ENCODE measurements at regions not wholly inside any gene's neighbourhood (a gene's known extent, or its start where the extent isn't known, plus 50 kb on each side); places are given as distances from the start of the nearest gene placed in this dataset.

DNA sequence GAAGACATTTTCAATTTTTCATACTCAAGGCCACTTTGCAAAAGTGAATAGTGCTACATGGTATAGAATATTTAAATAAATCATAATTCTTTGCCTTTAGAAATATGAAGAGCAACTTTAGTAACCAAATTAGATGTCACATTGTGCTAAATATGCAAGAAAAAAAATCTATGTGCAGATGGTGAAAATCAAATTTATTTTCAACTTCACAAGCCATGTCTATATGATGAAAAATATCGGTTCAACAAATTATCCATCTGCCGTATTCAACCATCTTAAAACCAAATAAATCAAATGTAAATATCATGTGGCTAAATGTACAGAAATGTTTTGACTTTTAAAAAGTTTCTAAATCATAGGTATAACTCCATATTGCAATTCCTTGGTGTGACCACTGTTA, 398.2 kb downstream of the PABPC4L start:
- Histone ChIP-seq H3K4me2 (ENCODE audit: insufficient read depth, low read length, poor library complexity, severe bottlenecking) (no peak overlapping the region), H3K4ac (ENCODE audit: low read length) (no peak overlapping the region), H3K27me3 (ENCODE audit: control insufficient read depth in 3 of 3, insufficient read depth in 3 of 3, low read depth in 1 of 3, low read length in 3 of 3) (no peaks in the 10 kb centered on the region), H3K14ac (ENCODE audit: low read length) (no peak overlapping the region), H4K91ac (ENCODE audit: low read depth, low read length, poor library complexity) (no peak overlapping the region), H3K4me3 (ENCODE audit: low read length in 2 of 2) (no peak overlapping the region), H3K23ac (ENCODE audit: low read depth, low read length, poor library complexity) (no peak overlapping the region), H2BK120ac (ENCODE audit: low read depth, low read length) (no peak overlapping the region), H2AFZ (ENCODE audit: low read length) (no peak overlapping the region), H2BK5ac (ENCODE audit: low read length) (no peak overlapping the region), H4K8ac (ENCODE audit: low read depth, low read length) (no peak overlapping the region), H3K18ac (ENCODE audit: low read length) (no peak overlapping the region), H2BK12ac (ENCODE audit: low read length) (no peak overlapping the region), H3K36me3 (replicated peaks in 1 of 2; ENCODE audit: control insufficient read depth in 2 of 2, insufficient read depth in 2 of 2, low read length in 2 of 2) (no peaks in the 10 kb centered on the region), H3K9me3 (replicated peaks in 1 of 2; ENCODE audit: control insufficient read depth in 2 of 2, insufficient read depth in 1 of 2, low read depth in 1 of 2, low read length in 2 of 2) (no peaks in the 10 kb centered on the region), H3K79me1 (ENCODE audit: low read depth, low read length) (no peaks in the 10 kb centered on the region), H2AK5ac (ENCODE audit: low read depth, low read length) (no peak overlapping the region), H3K9ac (ENCODE audit: low read depth, low read length, poor library complexity) (no peak overlapping the region), H3K4me1 (ENCODE audit: control insufficient read depth in 2 of 2, insufficient read depth in 1 of 2, low read depth in 1 of 2, low read length in 2 of 2) (peaks cover 0 to 18% of the 10 kb centered on the region in 2 donors), H2BK15ac (ENCODE audit: low read length) (no peak overlapping the region), H3K27ac (replicated peaks; ENCODE audit: low read length) (no peak overlapping the region)
- WGBS, 2 donors (ENCODE audit: extremely low coverage in 2 of 2, insufficient read length in 2 of 2, insufficient replicate concordance in 1 of 2) = no CpG with 5 or more reads among the region's 2 CpGs
- DNase-seq (ENCODE audit: low spot score) = no peak

DNA sequence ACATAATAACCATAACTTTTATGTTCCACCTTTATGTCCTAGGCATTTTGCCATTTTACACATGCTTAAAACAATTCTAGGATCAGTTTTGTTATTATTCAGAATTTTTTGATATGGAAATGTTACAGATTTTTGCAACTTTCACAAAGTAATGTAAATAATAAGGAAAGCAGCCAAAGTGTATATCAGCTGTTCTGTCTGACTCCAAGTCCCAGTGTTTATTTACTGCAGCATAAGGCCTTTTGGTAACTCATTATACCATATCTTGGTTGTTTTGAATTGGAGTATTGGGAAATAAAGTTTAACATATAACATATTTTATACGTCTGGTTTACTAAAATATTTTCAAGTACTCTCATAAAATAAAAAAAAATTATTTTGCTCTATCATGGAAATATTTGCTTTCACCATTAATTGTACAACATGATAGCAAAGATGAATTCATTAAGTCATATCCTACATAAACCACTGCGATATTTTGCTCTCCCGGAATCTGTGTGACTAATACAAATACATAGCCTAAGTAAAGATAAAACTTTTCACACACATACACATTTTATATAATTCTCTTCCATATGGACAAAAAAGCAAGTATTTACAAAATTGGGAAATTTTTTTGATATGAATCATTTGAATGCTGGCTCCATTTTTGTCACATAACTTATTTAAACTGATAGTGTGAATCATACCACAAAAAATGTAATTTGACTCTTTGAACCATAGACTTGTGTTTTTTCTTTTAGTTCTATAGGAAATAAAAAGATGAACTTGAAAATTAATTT, 399.0 kb downstream of the PABPC4L start:
- WGBS, 2 donors (ENCODE audit: extremely low coverage in 2 of 2, insufficient read length in 2 of 2, insufficient replicate concordance in 1 of 2) = no CpG with 5 or more reads among the region's 3 CpGs

DNA sequence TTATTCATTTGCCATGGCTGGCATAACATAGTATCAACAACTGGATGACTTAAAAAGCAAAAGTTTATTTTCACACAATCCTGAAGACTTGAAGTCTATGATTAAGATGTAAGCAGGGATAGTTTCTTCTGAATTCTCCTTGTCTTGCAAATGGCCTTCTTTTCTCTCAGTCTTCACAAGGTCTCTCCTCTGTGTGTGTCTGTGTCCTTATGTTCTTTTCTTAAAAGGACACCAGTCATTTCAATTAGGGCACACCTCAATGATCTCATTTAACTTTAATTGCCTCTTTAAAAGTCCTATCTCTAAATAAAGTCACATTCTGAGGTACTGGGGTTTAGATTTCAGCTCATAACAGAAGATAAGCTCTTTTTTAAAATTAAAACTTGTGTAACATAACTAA, 399.7 kb downstream of the PABPC4L start:
- H3K9me3 ChIP-seq (replicated peaks in 1 of 2; ENCODE audit: control insufficient read depth in 2 of 2, insufficient read depth in 1 of 2, low read depth in 1 of 2, low read length in 2 of 2) = no peaks in the 10 kb centered on the region
- no peak overlapping the region for H2BK12ac ChIP-seq (ENCODE audit: low read length)
- H3K4me1 ChIP-seq (ENCODE audit: control insufficient read depth in 2 of 2, insufficient read depth in 1 of 2, low read depth in 1 of 2, low read length in 2 of 2) = peaks cover 0 to 18% of the 10 kb centered on the region in 2 donors

More for the DNA sequence above, 399.0 kb downstream of the PABPC4L start:
- H3K27me3 ChIP-seq (ENCODE audit: control insufficient read depth in 3 of 3, insufficient read depth in 3 of 3, low read depth in 1 of 3, low read length in 3 of 3) = no peaks in the 10 kb centered on the region
- no peak overlapping the region for H3K27ac ChIP-seq (replicated peaks; ENCODE audit: low read length)
- no peak overlapping the region for H2BK120ac ChIP-seq (ENCODE audit: low read depth, low read length)
- no peak overlapping the region for H2BK15ac ChIP-seq (ENCODE audit: low read length)
- H3K4me2 ChIP-seq (ENCODE audit: insufficient read depth, low read length, poor library complexity, severe bottlenecking) = no peak overlapping the region
- no peak overlapping the region for H4K8ac ChIP-seq (ENCODE audit: low read depth, low read length)
- no peak overlapping the region for H2BK5ac ChIP-seq (ENCODE audit: low read length)
- H2BK12ac ChIP-seq (ENCODE audit: low read length) = no peak overlapping the region
- no peak for DNase-seq (ENCODE audit: low spot score)
- H3K18ac ChIP-seq (ENCODE audit: low read length) = no peak overlapping the region
- no peak overlapping the region for H3K23ac ChIP-seq (ENCODE audit: low read depth, low read length, poor library complexity)
- H3K79me1 ChIP-seq (ENCODE audit: low read depth, low read length) = no peaks in the 10 kb centered on the region
- H3K4ac ChIP-seq (ENCODE audit: low read length) = no peak overlapping the region
- H3K14ac ChIP-seq (ENCODE audit: low read length) = no peak overlapping the region
- H4K91ac ChIP-seq (ENCODE audit: low read depth, low read length, poor library complexity) = no peak overlapping the region
- no peak overlapping the region for H3K9ac ChIP-seq (ENCODE audit: low read depth, low read length, poor library complexity)
- no peak overlapping the region for H2AK5ac ChIP-seq (ENCODE audit: low read depth, low read length)
- peaks cover 0 to 18% of the 10 kb centered on the region in 2 donors for H3K4me1 ChIP-seq (ENCODE audit: control insufficient read depth in 2 of 2, insufficient read depth in 1 of 2, low read depth in 1 of 2, low read length in 2 of 2)
- no peak overlapping the region for H2AFZ ChIP-seq (ENCODE audit: low read length)
- no peaks in the 10 kb centered on the region for H3K36me3 ChIP-seq (replicated peaks in 1 of 2; ENCODE audit: control insufficient read depth in 2 of 2, insufficient read depth in 2 of 2, low read length in 2 of 2)
- H3K4me3 ChIP-seq (ENCODE audit: low read length in 2 of 2) = no peak overlapping the region
- no peaks in the 10 kb centered on the region for H3K9me3 ChIP-seq (replicated peaks in 1 of 2; ENCODE audit: control insufficient read depth in 2 of 2, insufficient read depth in 1 of 2, low read depth in 1 of 2, low read length in 2 of 2)

DNA sequence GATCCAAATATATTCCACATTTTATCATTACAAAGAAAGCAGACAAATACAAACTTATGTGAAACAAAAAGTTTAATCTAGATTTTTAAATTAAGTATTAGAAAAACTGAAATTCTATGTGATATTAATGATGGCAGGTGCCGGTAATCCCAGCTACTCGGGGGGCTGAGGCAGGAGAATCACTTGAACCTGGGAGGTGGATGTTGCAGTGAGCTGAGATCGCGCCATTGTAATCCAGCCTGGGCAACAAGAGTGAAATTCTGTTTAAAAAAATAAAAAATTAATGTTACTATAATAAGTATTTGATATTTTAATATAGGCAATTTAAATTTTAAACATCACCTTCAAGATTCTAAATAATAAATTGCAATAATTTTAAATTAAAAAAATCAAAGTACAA, 400.6 kb downstream of the PABPC4L start:
- H2BK15ac ChIP-seq (ENCODE audit: low read length) = no peak overlapping the region
- H2BK12ac ChIP-seq (ENCODE audit: low read length) = no peak overlapping the region
- H3K36me3 ChIP-seq (replicated peaks in 1 of 2; ENCODE audit: control insufficient read depth in 2 of 2, insufficient read depth in 2 of 2, low read length in 2 of 2) = no peaks in the 10 kb centered on the region
- no peak overlapping the region for H3K4me3 ChIP-seq (ENCODE audit: low read length in 2 of 2)
- peaks cover 0 to 18% of the 10 kb centered on the region in 2 donors for H3K4me1 ChIP-seq (ENCODE audit: control insufficient read depth in 2 of 2, insufficient read depth in 1 of 2, low read depth in 1 of 2, low read length in 2 of 2)
- no peak overlapping the region for H3K4ac ChIP-seq (ENCODE audit: low read length)
- no peak overlapping the region for H4K8ac ChIP-seq (ENCODE audit: low read depth, low read length)
- H3K18ac ChIP-seq (ENCODE audit: low read length) = no peak overlapping the region
- no CpG with 5 or more reads among the region's 4 CpGs for WGBS, 2 donors (ENCODE audit: extremely low coverage in 2 of 2, insufficient read length in 2 of 2, insufficient replicate concordance in 1 of 2)
- no peak overlapping the region for H3K4me2 ChIP-seq (ENCODE audit: insufficient read depth, low read length, poor library complexity, severe bottlenecking)
- no peak overlapping the region for H3K23ac ChIP-seq (ENCODE audit: low read depth, low read length, poor library complexity)
- no peak overlapping the region for H2AK5ac ChIP-seq (ENCODE audit: low read depth, low read length)
- no peak overlapping the region for H2AFZ ChIP-seq (ENCODE audit: low read length)
- no peaks in the 10 kb centered on the region for H3K9me3 ChIP-seq (replicated peaks in 1 of 2; ENCODE audit: control insufficient read depth in 2 of 2, insufficient read depth in 1 of 2, low read depth in 1 of 2, low read length in 2 of 2)
- DNase-seq (ENCODE audit: low spot score) = no peak
- H3K27ac ChIP-seq (replicated peaks; ENCODE audit: low read length) = no peak overlapping the region
- H3K14ac ChIP-seq (ENCODE audit: low read length) = no peak overlapping the region
- no peak overlapping the region for H4K91ac ChIP-seq (ENCODE audit: low read depth, low read length, poor library complexity)
- H3K27me3 ChIP-seq (ENCODE audit: control insufficient read depth in 3 of 3, insufficient read depth in 3 of 3, low read depth in 1 of 3, low read length in 3 of 3) = no peaks in the 10 kb centered on the region
- H3K9ac ChIP-seq (ENCODE audit: low read depth, low read length, poor library complexity) = no peak overlapping the region
- H2BK5ac ChIP-seq (ENCODE audit: low read length) = no peak overlapping the region
- H2BK120ac ChIP-seq (ENCODE audit: low read depth, low read length) = no peak overlapping the region
- H3K79me1 ChIP-seq (ENCODE audit: low read depth, low read length) = no peaks in the 10 kb centered on the region

More for the DNA sequence above, 399.7 kb downstream of the PABPC4L start:
- Histone ChIP-seq H3K9ac (ENCODE audit: low read depth, low read length, poor library complexity) (no peak overlapping the region), H2BK5ac (ENCODE audit: low read length) (no peak overlapping the region), H3K27me3 (ENCODE audit: control insufficient read depth in 3 of 3, insufficient read depth in 3 of 3, low read depth in 1 of 3, low read length in 3 of 3) (no peaks in the 10 kb centered on the region), H3K18ac (ENCODE audit: low read length) (no peak overlapping the region), H2AK5ac (ENCODE audit: low read depth, low read length) (no peak overlapping the region), H2BK120ac (ENCODE audit: low read depth, low read length) (no peak overlapping the region), H2AFZ (ENCODE audit: low read length) (no peak overlapping the region), H4K91ac (ENCODE audit: low read depth, low read length, poor library complexity) (no peak overlapping the region), H3K4me2 (ENCODE audit: insufficient read depth, low read length, poor library complexity, severe bottlenecking) (no peak overlapping the region), H3K79me1 (ENCODE audit: low read depth, low read length) (no peaks in the 10 kb centered on the region), H3K14ac (ENCODE audit: low read length) (no peak overlapping the region), H3K27ac (replicated peaks; ENCODE audit: low read length) (no peak overlapping the region), H4K8ac (ENCODE audit: low read depth, low read length) (no peak overlapping the region), H3K23ac (ENCODE audit: low read depth, low read length, poor library complexity) (no peak overlapping the region), H3K4me3 (ENCODE audit: low read length in 2 of 2) (no peak overlapping the region), H3K4ac (ENCODE audit: low read length) (no peak overlapping the region), H3K36me3 (replicated peaks in 1 of 2; ENCODE audit: control insufficient read depth in 2 of 2, insufficient read depth in 2 of 2, low read length in 2 of 2) (no peaks in the 10 kb centered on the region), H2BK15ac (ENCODE audit: low read length) (no peak overlapping the region)
- peak; percentile 39 for DNase-seq (ENCODE audit: low spot score)
